Small intestine (tissue), 7 donors: ENCODE measurements at regions not wholly inside any gene's neighbourhood (a gene's known extent, or its start where the extent isn't known, plus 50 kb on each side); places are given as distances from the start of the nearest gene placed in this dataset.

Experiments used
- DNase-seq, 2 donors: peaks; one replicate each; pipeline versions ENCODE4 v3.0.0 to v3.0.0-alpha.2; 2013
- FAIRE-seq: peaks from 2 replicates; lab custom pipeline; 2012; peaks lifted over from hg19 to GRCh38; lab: Jason Lieb, UNC
- H3K27ac ChIP-seq, 3 donors: one replicate each; pipeline ENCODE4 v1.5.1; 2013; ENCODE audit warnings: low read length in 2 of 3, mild to moderate bottlenecking in 2 of 3, control low read depth in 1 of 3, inconsistent platforms in 1 of 3, low read depth in 1 of 3, moderate library complexity in 1 of 3
- H3K27me3 ChIP-seq, 3 donors: one replicate each; pipeline ENCODE4 v1.6.1; 2013; ENCODE audit warnings: low read length in 3 of 3, inconsistent platforms in 1 of 3; ENCODE audit not compliant: control insufficient read depth in 3 of 3, insufficient read depth in 3 of 3
- H3K36me3 ChIP-seq, 3 donors: one replicate each; pipeline ENCODE4 v1.6.1; 2013; ENCODE audit warnings: low read length in 3 of 3, inconsistent platforms in 1 of 3, low read depth in 1 of 3, mild to moderate bottlenecking in 1 of 3, moderate library complexity in 1 of 3; ENCODE audit not compliant: control insufficient read depth in 3 of 3, insufficient read depth in 2 of 3
- H3K4me1 ChIP-seq, 3 donors: one replicate each; pipeline ENCODE4 v1.6.1; 2013; ENCODE audit warnings: low read length in 2 of 3, inconsistent platforms in 1 of 3, low read depth in 1 of 3, mild to moderate bottlenecking in 1 of 3, moderate library complexity in 1 of 3; ENCODE audit not compliant: control insufficient read depth in 3 of 3, insufficient read depth in 2 of 3
- H3K4me3 ChIP-seq, 3 donors: one replicate each; pipeline ENCODE4 v1.5.1; 2013; ENCODE audit warnings: low read length in 3 of 3, control low read depth in 1 of 3, inconsistent platforms in 1 of 3, low read depth in 1 of 3, mild to moderate bottlenecking in 1 of 3, moderate library complexity in 1 of 3
- H3K9me3 ChIP-seq, 2 donors: one replicate each; pipeline ENCODE4 v1.6.1; 2013; ENCODE audit warnings: low read depth in 1 of 2, low read length in 1 of 2; ENCODE audit not compliant: control insufficient read depth in 2 of 2, insufficient read depth in 1 of 2
- WGBS, 3 donors: extraction: QIAGEN DNeasy Blood & Tissue Kit; methylation state at CpG; one replicate each; pipeline ENCODE4 v1.1.7; 2013; 5-methylcytosine and 5-hydroxymethylcytosine counted together
- donor health status: healthy with polysubstance abuse.
- donor health status: control.
- donor health status: control.
- donor health status: Bipolar disorder and iron deficiency.
- donor health status: healthy.

DNA sequence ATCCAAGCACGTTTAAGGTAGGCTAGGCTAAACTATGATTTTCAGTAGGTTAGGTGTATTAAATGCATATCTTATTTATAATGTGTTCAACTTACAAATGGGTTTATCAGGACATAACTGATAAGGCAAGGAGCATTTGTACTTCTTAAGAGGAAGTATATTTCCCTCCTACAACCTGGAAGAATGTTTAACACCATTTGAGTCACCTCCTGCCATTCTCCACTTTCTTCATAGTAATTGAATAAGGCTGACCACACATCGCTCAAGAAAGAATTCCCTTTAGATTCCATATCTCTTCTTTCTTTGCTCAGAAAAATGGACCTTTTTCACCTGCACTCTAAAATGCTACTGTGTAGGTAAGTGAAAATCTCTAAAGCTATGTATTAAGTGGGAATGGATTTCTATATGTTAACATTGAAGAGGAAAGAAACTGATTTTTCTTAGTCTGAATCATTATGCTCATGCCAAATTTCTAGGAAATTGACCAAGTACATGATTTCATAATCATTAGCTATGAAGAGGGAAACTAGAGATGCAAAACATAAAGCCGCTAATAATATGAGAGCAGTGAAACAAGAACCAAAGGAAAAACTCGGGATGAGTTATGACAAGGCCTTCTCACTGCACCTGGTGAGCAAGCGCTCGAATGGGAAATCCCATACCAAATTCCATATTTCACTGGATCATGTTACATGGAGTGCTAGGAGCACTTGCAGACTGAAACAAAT lies 210.4 kb downstream of the ALDH8A1 start:
- WGBS, 3 donors: 68 to 86% (median 72%) methylated on average over 6 of the region's 6 CpGs
- Histone ChIP-seq H3K4me3 (no peak overlapping the region), H3K36me3 (no peaks in the 10 kb centered on the region), H3K27me3 (no peaks in the 10 kb centered on the region), H3K4me1 (peaks cover 0 to 7% (median 4%) of the 10 kb centered on the region in 3 donors), H3K27ac (no peak overlapping the region), H3K9me3 (no peaks in the 10 kb centered on the region)
- DNase-seq (peak in 1 of 2 donors; percentile 63), FAIRE-seq (no peak)

DNA sequence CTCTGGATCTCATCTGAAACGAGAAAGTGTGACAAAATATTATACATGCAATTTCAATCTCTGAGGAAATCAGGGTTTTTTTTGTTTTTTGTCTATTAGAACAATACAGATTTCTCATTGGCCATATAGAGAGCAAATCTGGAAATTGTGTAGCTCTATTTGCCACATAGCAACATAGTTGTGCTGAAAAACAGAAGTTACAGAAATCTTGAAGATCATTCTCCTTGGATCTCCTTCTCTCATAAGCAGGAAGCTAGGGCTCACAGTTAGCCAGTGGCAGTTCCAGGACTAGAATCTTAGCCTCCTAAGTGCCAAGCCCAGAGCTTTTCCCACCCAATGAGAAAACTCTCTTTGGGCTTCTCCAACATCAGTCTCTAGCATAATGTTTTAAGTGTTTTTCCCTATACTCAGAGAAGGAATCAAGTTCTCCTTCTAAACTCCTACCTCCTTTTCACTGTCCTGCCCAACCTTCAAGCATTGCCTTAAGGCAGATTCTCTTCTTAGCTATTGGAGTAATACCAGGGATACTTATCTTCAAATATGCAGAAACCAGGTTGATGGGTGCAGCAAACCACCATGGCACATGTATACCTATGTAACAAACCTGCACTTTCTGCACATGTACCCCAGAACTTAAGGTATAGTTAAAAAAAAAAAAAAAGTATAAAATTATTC lies 211.6 kb downstream of the ALDH8A1 start:
- H3K27ac ChIP-seq: no peak overlapping the region
- 61 to 74% (median 63%) methylated on average over 1 of the region's 1 CpG for WGBS, 3 donors
- no peak for FAIRE-seq

DNA sequence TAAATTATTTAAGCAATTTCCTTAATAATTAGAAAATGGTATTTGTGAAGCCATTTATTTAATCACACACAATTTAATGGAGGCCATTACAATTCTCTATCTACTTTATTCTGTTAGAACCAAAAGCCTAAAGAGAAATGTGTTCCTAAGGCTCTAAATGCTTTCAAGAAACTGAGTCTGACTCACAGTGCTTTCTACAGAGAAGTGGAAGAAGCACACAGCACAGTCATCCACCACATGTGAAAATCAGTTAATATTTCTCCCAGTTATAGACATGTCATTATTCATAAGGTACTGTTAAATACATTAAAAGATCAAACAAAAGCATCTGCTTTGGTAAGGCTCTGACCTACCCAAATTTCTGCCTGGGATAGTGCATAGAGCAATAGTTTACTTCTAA lies 214.4 kb downstream of the ALDH8A1 start:
- Histone ChIP-seq H3K4me1 (peaks cover 0 to 2% (median 0%) of the 10 kb centered on the region in 3 donors), H3K9me3 (no peaks in the 10 kb centered on the region), H3K27me3 (no peaks in the 10 kb centered on the region), H3K36me3 (no peaks in the 10 kb centered on the region), H3K27ac (no peak overlapping the region), H3K4me3 (no peak overlapping the region)
- DNase-seq (no peak), FAIRE-seq (no peak)

More for the DNA sequence above, 211.6 kb downstream of the ALDH8A1 start:
- H3K9me3 ChIP-seq: no peaks in the 10 kb centered on the region
- no peak overlapping the region for H3K4me3 ChIP-seq
- DNase-seq: no peak
- H3K4me1 ChIP-seq: peaks cover 0 to 7% (median 4%) of the 10 kb centered on the region in 3 donors
- H3K36me3 ChIP-seq: no peaks in the 10 kb centered on the region
- no peaks in the 10 kb centered on the region for H3K27me3 ChIP-seq

DNA sequence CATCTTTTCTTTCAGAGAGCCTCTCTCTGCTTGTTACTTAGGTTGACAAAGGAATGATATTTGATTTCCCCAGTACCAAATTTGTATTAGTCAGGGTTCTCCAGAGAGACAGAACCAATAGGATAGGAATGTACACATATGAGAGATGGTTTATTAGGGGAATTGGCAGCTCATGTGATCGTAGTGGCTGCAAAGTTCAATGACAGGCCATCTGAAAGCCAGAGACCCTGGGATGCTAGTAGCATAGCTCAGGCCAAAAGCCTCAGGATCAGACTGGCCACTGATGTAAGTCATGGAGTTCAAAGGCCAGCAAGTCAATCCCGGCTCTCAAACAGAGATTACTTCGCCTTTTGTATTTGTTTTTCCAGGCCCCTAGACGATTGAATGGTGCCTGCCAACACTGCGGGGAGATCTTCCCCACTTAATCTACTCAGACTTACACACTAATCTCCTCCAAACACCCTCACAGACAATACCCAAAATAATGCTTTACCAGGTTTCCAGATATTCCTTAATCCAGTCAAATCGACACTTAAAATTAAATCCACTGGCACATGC lies 215.5 kb downstream of the ALDH8A1 start:
- no peak overlapping the region for H3K27ac ChIP-seq
- no peaks in the 10 kb centered on the region for H3K9me3 ChIP-seq
- WGBS, 3 donors: 68 to 77% (median 77%) methylated on average over 6 of the region's 6 CpGs
- no peaks in the 10 kb centered on the region for H3K4me1 ChIP-seq
- H3K36me3 ChIP-seq: no peaks in the 10 kb centered on the region
- no peaks in the 10 kb centered on the region for H3K27me3 ChIP-seq
- H3K4me3 ChIP-seq: no peak overlapping the region
- no peak for FAIRE-seq
- no peak for DNase-seq

DNA sequence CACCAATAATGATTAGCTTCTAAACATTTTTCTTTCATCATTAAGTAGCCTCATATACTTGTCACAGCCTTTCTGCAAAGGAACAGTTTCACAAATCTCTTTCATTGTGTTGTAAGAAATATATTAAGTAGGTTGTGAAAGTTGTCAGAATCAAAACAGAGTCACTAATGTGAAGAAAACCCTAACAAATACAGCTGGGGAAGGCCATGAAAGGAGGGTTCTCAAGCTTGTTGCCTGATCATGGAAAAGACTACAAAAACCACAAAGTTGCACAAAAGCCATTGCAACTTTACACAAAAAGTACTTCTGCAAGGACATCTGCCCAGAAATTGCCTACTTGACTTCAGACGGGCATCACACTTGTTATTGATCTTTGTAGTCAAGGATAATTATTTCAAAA lies 216.1 kb downstream of the ALDH8A1 start:
- DNase-seq (no peak), FAIRE-seq (no peak)
- Histone ChIP-seq H3K4me3 (no peak overlapping the region), H3K9me3 (no peaks in the 10 kb centered on the region), H3K27me3 (no peaks in the 10 kb centered on the region), H3K4me1 (no peaks in the 10 kb centered on the region), H3K27ac (no peak overlapping the region), H3K36me3 (no peaks in the 10 kb centered on the region)
- WGBS, 3 donors: 84 to 87% (median 87%) methylated on average over 1 of the region's 1 CpG

DNA sequence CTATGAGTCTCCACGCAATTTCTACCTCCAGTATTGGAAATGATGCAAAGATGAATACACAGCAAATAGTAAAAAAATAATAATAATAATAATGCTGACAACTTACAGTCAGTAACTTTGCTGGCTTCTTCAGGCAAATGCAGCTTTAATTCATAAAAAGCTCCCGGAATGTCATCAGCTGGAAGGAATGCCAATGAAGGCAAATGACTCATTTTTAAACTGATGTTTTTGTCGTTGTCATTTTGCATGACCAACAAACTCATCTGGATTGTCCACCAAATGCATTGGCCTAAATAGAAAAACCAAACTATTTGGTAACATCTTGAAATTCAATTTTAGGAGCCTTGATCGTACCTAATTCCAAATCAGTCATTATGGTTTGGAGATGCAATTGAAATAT lies 217.1 kb downstream of the ALDH8A1 start:
- H3K27me3 ChIP-seq: no peaks in the 10 kb centered on the region
- H3K4me3 ChIP-seq: no peak overlapping the region
- H3K4me1 ChIP-seq: no peaks in the 10 kb centered on the region
- FAIRE-seq (no peak), DNase-seq (no peak)
- H3K27ac ChIP-seq: no peak overlapping the region
- WGBS, 3 donors: 79 to 90% (median 86%) methylated on average over 4 of the region's 4 CpGs
- no peaks in the 10 kb centered on the region for H3K9me3 ChIP-seq
- no peaks in the 10 kb centered on the region for H3K36me3 ChIP-seq

DNA sequence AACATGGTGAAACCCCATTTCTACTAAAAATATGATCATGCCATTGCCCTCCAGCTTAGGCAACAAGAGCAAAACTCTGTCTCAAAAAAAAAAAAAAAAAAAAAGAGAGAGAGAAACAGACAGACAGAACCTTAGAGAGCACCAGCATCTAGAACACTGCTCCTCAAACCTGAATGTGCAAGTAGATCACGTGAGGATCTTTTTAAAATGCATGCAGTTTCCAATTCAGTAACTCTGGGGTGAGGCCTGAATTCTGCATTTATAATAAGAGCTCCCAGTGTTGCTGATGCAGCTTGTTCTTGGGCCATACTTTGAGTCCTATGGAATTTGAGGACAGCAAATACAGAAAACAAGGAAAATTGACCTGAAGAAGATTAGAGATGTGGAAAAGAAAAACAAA lies 218.3 kb downstream of the ALDH8A1 start:
- no peak for FAIRE-seq
- no peaks in the 10 kb centered on the region for H3K36me3 ChIP-seq

DNA sequence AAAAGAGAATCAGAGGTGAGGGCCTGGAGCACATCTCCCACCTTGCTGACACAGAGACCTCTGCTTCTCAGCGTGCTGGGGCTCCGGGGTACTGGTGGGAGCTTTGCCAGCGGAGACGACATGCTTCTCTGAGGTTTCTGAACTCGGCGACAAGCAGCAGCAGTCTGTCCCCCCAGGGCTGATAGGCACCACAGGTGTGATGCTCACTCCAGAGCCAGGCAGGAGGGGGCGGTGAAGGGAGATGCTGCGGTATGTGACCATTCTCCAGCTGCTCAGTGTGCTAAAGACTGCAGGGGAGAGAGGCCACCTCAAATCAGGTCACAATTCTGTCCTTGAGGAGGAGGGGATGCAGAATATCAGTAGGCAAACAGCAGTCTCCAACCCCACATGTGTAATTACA lies 219.9 kb downstream of the ALDH8A1 start:
- FAIRE-seq: no peak

More for the DNA sequence above, 218.3 kb downstream of the ALDH8A1 start:
- no peak for DNase-seq
- no peaks in the 10 kb centered on the region for H3K9me3 ChIP-seq
- H3K27ac ChIP-seq: no peak overlapping the region
- H3K4me3 ChIP-seq: no peak overlapping the region
- H3K4me1 ChIP-seq: no peaks in the 10 kb centered on the region
- no peaks in the 10 kb centered on the region for H3K27me3 ChIP-seq
- 83 to 94% (median 84%) methylated on average over 1 of the region's 1 CpG for WGBS, 3 donors

More for the DNA sequence above, 219.9 kb downstream of the ALDH8A1 start:
- H3K4me1 ChIP-seq: no peaks in the 10 kb centered on the region
- no peak overlapping the region for H3K27ac ChIP-seq
- H3K9me3 ChIP-seq: no peaks in the 10 kb centered on the region
- no peak for DNase-seq
- H3K36me3 ChIP-seq: no peaks in the 10 kb centered on the region
- no peaks in the 10 kb centered on the region for H3K27me3 ChIP-seq
- 90 to 94% (median 93%) methylated on average over 8 of the region's 8 CpGs for WGBS, 3 donors
- H3K4me3 ChIP-seq: no peak overlapping the region
